ENCODE measurements at regions not wholly inside any gene's neighbourhood (a gene's known extent, or its start where the extent isn't known, plus 50 kb on each side); places are given as distances from the start of the nearest gene placed in this dataset.

DNA sequence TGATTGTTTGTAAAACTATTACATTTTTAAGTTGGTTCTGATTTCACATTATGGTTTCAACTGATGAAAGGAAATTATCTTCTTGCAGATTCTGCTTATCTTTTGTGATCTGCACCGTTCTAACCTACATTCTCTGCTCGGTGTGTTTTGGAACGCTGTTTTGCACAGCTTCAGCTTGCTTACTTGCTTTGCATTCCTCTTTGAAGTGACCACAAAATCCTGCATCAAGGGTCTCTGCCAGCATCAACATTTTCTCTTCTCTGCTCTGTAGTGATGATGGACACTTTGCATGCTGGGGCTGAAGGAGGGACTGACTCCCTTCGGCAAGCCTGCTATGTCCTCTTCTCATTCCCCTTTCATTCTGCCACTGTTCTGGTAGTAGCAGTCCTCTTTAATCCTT, 485.2 kb downstream of the FBXO15 start:
- peak in 1 of 6 donors; percentile 13 for DNase-seq (ENCODE audit: low read depth in 4 of 6, low spot score in 6 of 6)
- Histone ChIP-seq H3K4me1 (ENCODE audit: control insufficient read depth, insufficient read depth, low read length) (no peaks in the 10 kb centered on the region), H3K27ac (ENCODE audit: low read depth, low read length) (no peak overlapping the region), H3K27me3 (ENCODE audit: control insufficient read depth, insufficient read depth, low read length) (no peaks in the 10 kb centered on the region), H3K9me3 (ENCODE audit: control insufficient read depth, insufficient read depth, low read length) (no peaks in the 10 kb centered on the region), H3K36me3 (ENCODE audit: control insufficient read depth, insufficient read depth, low read length) (no peaks in the 10 kb centered on the region), H3K4me3 (ENCODE audit: low read depth, low read length) (no peak overlapping the region)
- WGBS (ENCODE audit: insufficient coverage): 86% methylated on average over 3 of the region's 4 CpGs

DNA sequence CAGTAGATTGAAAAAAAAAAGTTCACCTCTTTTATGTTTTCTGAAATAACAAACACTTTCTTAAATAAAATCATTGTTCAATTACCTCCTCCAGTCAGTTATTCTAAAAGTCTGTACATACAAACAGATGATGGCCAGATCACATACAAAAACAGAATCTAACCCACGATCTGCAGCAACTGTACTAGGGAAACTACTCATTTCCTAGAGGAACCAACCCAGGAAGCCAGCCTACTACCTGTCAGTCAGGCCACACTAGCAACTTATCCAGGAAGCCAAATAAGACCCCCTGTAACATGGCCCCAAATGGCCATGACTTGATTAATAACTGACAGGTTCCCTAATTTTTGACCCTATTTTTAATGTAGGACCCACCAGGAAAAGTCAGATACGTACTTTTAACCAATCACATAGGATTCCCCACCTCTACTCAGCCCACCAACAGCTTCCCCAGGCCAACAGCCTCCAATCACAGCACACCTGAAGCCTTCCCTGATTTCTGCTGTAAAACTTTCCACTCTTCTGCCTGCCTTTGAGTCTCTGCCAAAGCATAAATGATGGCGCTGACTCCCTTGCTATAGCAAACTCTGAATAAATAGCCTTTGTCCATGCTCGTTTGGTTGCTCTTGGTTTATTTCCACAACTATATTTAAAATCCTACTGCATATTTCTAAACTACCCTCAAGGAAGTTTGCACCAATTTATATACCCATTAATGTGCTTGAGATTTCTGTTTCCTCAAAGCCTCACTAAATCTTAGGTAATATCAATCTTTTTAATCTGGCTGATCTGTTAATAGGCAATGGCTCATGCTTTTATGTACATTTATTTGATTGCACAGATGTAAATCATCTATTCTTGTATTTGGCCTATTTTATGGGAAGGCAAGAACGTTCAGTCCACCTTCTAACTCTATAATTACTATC, 486.4 kb downstream of the FBXO15 start:
- H3K27me3 ChIP-seq (ENCODE audit: control insufficient read depth, insufficient read depth, low read length): no peaks in the 10 kb centered on the region
- WGBS (ENCODE audit: insufficient coverage): 89% methylated on average over 3 of the region's 5 CpGs
- no peak overlapping the region for H3K27ac ChIP-seq (ENCODE audit: low read depth, low read length)

DNA sequence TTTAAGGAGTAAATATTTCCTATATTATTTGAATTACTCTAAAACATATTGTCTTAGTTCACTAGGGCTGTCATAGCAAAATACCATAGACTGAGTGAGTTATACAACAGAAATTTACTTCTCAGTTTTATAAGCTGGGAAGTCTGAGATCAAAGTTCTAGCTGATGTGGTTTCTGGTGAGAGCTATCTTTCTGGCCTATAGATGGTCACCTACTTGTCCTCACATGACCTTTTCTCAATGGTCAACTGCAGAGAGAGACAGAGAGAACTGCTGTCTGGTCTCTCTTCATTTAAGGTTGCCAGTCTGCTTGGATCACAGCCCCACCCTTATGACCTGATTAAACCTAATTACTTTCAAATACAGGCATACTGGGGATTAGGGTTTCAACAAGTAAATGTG, 490.9 kb downstream of the FBXO15 start:
- Histone ChIP-seq H3K27ac (ENCODE audit: low read depth, low read length) (no peak overlapping the region), H3K27me3 (ENCODE audit: control insufficient read depth, insufficient read depth, low read length) (no peaks in the 10 kb centered on the region), H3K36me3 (ENCODE audit: control insufficient read depth, insufficient read depth, low read length) (no peaks in the 10 kb centered on the region), H3K9me3 (ENCODE audit: control insufficient read depth, insufficient read depth, low read length) (no peaks in the 10 kb centered on the region), H3K4me3 (ENCODE audit: low read depth, low read length) (no peak overlapping the region), H3K4me1 (ENCODE audit: control insufficient read depth, insufficient read depth, low read length) (no peaks in the 10 kb centered on the region)
- DNase-seq (ENCODE audit: low read depth in 4 of 6, low spot score in 6 of 6): no peak

More for the DNA sequence above, 486.4 kb downstream of the FBXO15 start:
- Histone ChIP-seq H3K4me3 (ENCODE audit: low read depth, low read length) (no peak overlapping the region), H3K4me1 (ENCODE audit: control insufficient read depth, insufficient read depth, low read length) (no peaks in the 10 kb centered on the region), H3K36me3 (ENCODE audit: control insufficient read depth, insufficient read depth, low read length) (no peaks in the 10 kb centered on the region), H3K9me3 (ENCODE audit: control insufficient read depth, insufficient read depth, low read length) (no peaks in the 10 kb centered on the region)
- DNase-seq (ENCODE audit: low read depth in 4 of 6, low spot score in 6 of 6): no peak

DNA sequence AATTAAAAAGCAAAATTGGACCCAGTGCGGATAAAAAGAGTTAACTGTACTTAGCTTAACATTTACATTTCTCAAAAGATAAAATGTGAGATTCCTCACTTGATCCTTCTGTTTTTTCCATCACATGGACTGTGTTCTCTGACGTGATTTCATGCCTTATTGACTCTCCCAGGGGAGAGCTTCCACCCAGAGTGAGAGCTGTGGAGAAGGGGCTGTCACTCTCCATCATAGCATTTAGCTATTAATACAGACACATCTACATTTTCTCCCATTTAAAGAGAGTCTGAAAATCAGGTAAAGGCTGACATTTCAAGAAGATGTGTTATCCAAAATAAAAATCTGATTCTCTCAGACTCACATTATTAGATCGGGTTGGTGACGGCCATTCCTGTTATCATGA, 493.8 kb downstream of the FBXO15 start:
- Histone ChIP-seq H3K4me3 (ENCODE audit: low read depth, low read length) (no peak overlapping the region), H3K27ac (ENCODE audit: low read depth, low read length) (no peak overlapping the region), H3K27me3 (ENCODE audit: control insufficient read depth, insufficient read depth, low read length) (no peaks in the 10 kb centered on the region), H3K36me3 (ENCODE audit: control insufficient read depth, insufficient read depth, low read length) (no peaks in the 10 kb centered on the region), H3K4me1 (ENCODE audit: control insufficient read depth, insufficient read depth, low read length) (no peaks in the 10 kb centered on the region), H3K9me3 (ENCODE audit: control insufficient read depth, insufficient read depth, low read length) (no peaks in the 10 kb centered on the region)
- peak in 1 of 6 donors; percentile 60 for DNase-seq (ENCODE audit: low read depth in 4 of 6, low spot score in 6 of 6)
- WGBS (ENCODE audit: insufficient coverage): no CpG with 5 or more reads among the region's 4 CpGs

DNA sequence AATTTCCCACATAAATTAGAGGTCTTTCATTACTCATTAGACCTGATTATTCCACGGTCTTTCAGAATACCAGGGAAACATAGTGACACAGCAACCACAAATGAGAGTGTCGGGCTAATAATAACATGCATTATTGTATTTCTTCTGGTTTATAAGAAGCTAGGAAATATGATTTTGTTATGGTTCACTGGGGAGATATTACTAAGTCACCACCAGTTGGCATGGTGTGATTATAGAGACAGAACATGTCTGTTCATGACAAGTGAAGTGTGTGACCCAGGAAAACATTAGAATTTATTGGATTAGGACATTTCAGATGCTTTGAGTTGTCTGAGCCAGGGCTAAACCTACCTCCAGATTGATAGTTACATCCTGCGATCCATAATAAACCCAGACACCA, 494.4 kb downstream of the FBXO15 start:
- Histone ChIP-seq H3K27ac (ENCODE audit: low read depth, low read length) (no peak overlapping the region), H3K36me3 (ENCODE audit: control insufficient read depth, insufficient read depth, low read length) (no peaks in the 10 kb centered on the region), H3K27me3 (ENCODE audit: control insufficient read depth, insufficient read depth, low read length) (no peaks in the 10 kb centered on the region), H3K9me3 (ENCODE audit: control insufficient read depth, insufficient read depth, low read length) (no peaks in the 10 kb centered on the region), H3K4me3 (ENCODE audit: low read depth, low read length) (no peak overlapping the region), H3K4me1 (ENCODE audit: control insufficient read depth, insufficient read depth, low read length) (no peaks in the 10 kb centered on the region)
- no peak for DNase-seq (ENCODE audit: low read depth in 4 of 6, low spot score in 6 of 6)
- no CpG with 5 or more reads among the region's 3 CpGs for whole genome bisulfite sequencing (ENCODE audit: insufficient coverage)

DNA sequence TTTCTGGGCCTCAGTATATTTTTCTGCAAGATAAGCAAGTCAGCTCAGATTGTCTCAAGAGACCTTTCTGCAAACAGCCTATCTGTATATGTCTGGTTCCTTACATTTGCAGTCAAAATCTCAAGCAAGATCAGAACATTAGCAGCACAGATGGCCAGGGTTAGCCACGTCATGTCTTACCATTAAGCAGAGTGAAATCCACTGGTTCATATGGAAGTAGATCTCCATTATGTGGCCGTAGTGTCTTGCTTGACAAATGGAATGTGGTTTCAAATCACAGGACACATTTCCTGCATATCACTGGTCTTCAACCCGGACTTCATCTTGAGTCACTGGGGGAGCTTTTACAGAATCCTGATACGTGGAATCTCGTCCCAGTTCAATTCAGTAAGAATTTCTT, 500.2 kb downstream of the FBXO15 start:
- Histone ChIP-seq H3K9me3 (ENCODE audit: control insufficient read depth, insufficient read depth, low read length) (no peaks in the 10 kb centered on the region), H3K4me1 (ENCODE audit: control insufficient read depth, insufficient read depth, low read length) (no peaks in the 10 kb centered on the region), H3K27me3 (ENCODE audit: control insufficient read depth, insufficient read depth, low read length) (no peaks in the 10 kb centered on the region), H3K27ac (ENCODE audit: low read depth, low read length) (no peak overlapping the region), H3K36me3 (ENCODE audit: control insufficient read depth, insufficient read depth, low read length) (no peaks in the 10 kb centered on the region), H3K4me3 (ENCODE audit: low read depth, low read length) (no peak overlapping the region)
- WGBS (ENCODE audit: insufficient coverage): 100% methylated on average over 1 of the region's 5 CpGs
- DNase-seq (ENCODE audit: low read depth in 4 of 6, low spot score in 6 of 6): no peak

DNA sequence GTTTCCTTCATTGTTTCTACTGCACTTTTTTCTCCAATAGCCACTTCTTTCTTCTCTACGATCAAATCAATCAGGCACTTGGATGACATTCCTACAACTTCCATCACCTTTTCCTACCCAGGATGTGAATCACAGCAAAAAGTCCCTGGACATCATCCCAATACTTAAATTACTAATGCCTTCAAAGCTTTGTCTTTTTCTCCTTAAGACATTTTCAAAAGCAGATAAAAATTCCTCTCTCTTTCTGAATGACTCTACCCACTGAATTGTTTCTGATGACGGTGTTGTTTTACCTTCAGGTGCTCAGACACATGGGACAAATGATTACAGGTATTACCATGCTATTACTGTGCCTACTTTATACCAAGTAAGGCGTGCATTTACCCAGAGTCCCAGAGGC, 500.9 kb downstream of the FBXO15 start:
- H3K4me1 ChIP-seq (ENCODE audit: control insufficient read depth, insufficient read depth, low read length): no peaks in the 10 kb centered on the region
- no peak for DNase-seq (ENCODE audit: low read depth in 4 of 6, low spot score in 6 of 6)
- no peaks in the 10 kb centered on the region for H3K36me3 ChIP-seq (ENCODE audit: control insufficient read depth, insufficient read depth, low read length)
- no peak overlapping the region for H3K4me3 ChIP-seq (ENCODE audit: low read depth, low read length)
- H3K27me3 ChIP-seq (ENCODE audit: control insufficient read depth, insufficient read depth, low read length): no peaks in the 10 kb centered on the region
- 0% methylated on average over 1 of the region's 3 CpGs for WGBS (ENCODE audit: insufficient coverage)
- no peaks in the 10 kb centered on the region for H3K9me3 ChIP-seq (ENCODE audit: control insufficient read depth, insufficient read depth, low read length)
- H3K27ac ChIP-seq (ENCODE audit: low read depth, low read length): no peak overlapping the region

DNA sequence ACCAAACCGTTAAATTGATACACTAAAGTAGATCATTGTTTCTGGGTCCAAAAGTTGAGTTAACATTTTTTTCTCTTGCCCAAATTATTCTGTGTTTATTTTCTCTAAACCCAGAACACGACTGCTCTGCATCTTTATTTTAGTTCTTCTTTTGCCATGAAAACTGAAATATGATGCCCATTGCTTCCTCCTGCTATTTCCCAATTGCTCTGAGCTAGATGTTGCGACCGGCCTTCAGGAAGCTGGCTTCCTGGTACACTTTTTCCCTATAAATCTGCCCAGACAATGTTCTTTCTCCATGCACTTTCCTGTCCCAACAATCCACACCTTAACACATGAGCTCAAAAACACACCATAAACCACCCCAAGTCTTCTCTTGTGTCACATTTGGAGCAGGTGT, 501.4 kb downstream of the FBXO15 start:
- no peaks in the 10 kb centered on the region for H3K36me3 ChIP-seq (ENCODE audit: control insufficient read depth, insufficient read depth, low read length)
- H3K9me3 ChIP-seq (ENCODE audit: control insufficient read depth, insufficient read depth, low read length): no peaks in the 10 kb centered on the region
- no peak overlapping the region for H3K27ac ChIP-seq (ENCODE audit: low read depth, low read length)
- no peak for DNase-seq (ENCODE audit: low read depth in 4 of 6, low spot score in 6 of 6)
- no peaks in the 10 kb centered on the region for H3K4me1 ChIP-seq (ENCODE audit: control insufficient read depth, insufficient read depth, low read length)
- no peaks in the 10 kb centered on the region for H3K27me3 ChIP-seq (ENCODE audit: control insufficient read depth, insufficient read depth, low read length)
- WGBS (ENCODE audit: insufficient coverage): 92% methylated on average over 3 of the region's 4 CpGs
- H3K4me3 ChIP-seq (ENCODE audit: low read depth, low read length): no peak overlapping the region

DNA sequence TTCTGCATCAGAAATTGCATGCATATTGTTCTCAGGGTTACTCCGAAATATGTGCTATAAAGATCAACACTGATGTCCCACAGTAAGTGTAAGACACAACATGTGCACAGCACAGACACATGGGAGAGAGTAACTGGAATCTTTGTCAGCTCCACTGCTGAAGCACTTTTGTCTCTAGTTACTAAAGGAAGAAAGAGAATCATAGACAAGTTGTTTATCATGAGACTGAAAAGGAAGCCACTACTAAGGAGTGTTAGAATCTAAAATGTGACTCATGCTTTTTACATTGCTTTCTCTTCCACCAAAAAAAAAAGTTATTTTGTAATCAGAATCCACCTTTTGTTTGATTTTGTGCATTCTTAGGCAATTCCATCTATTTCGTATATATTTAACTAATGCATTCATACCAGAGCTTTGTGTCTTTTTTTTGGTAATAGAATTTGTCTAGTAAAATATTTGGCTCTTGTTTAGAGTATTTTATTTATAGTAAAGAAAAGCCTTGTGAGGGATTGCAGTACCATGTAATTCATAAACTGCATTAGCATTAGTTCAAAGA, 502.4 kb downstream of the FBXO15 start:
- Histone ChIP-seq H3K36me3 (ENCODE audit: control insufficient read depth, insufficient read depth, low read length) (no peaks in the 10 kb centered on the region), H3K4me3 (ENCODE audit: low read depth, low read length) (no peak overlapping the region), H3K9me3 (ENCODE audit: control insufficient read depth, insufficient read depth, low read length) (no peaks in the 10 kb centered on the region), H3K27me3 (ENCODE audit: control insufficient read depth, insufficient read depth, low read length) (no peaks in the 10 kb centered on the region), H3K27ac (ENCODE audit: low read depth, low read length) (no peak overlapping the region), H3K4me1 (ENCODE audit: control insufficient read depth, insufficient read depth, low read length) (no peaks in the 10 kb centered on the region)
- no CpG with 5 or more reads among the region's 2 CpGs for WGBS (ENCODE audit: insufficient coverage)
- no peak for DNase-seq (ENCODE audit: low read depth in 4 of 6, low spot score in 6 of 6)

DNA sequence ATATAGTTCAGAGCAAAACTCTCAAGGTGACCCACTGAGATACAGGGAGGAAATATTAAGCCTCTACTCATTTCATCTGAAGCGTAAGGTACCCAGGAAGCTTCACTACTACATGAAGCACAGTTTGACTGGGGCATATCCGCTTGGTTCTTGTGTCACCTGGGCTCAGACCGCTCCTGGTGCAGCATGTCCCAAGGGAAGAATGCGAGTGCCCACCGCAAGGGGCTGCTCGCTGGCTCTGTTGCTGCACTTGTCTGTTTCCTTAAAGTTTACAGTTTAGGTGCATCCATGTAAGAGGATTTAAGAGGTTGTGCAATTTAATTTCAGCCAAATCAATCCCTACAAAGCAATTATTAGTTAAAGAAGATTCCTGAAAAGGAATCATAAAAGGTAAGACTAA, 507.8 kb downstream of the FBXO15 start:
- DNase-seq (ENCODE audit: low read depth in 4 of 6, low spot score in 6 of 6): no peak
- Histone ChIP-seq H3K27me3 (ENCODE audit: control insufficient read depth, insufficient read depth, low read length) (no peaks in the 10 kb centered on the region), H3K9me3 (ENCODE audit: control insufficient read depth, insufficient read depth, low read length) (no peaks in the 10 kb centered on the region), H3K4me3 (ENCODE audit: low read depth, low read length) (no peak overlapping the region), H3K27ac (ENCODE audit: low read depth, low read length) (no peak overlapping the region), H3K36me3 (ENCODE audit: control insufficient read depth, insufficient read depth, low read length) (no peaks in the 10 kb centered on the region), H3K4me1 (ENCODE audit: control insufficient read depth, insufficient read depth, low read length) (no peaks in the 10 kb centered on the region)
- 63% methylated on average over 3 of the region's 6 CpGs for WGBS (ENCODE audit: insufficient coverage)
